B cell (primary cell): ENCODE measurements at regions not wholly inside any gene's neighbourhood (a gene's known extent, or its start where the extent isn't known, plus 50 kb on each side); places are given as distances from the start of the nearest gene placed in this dataset.

Experiments
- ATAC-seq: fragments of 200-7000 bp; cut with Tn5 transposase; one replicate; pipeline ENCODE4 v1.10.0; 2021; ENCODE audit warnings: low read depth, mild to moderate bottlenecking, moderate number of reproducible peaks, moderate library complexity
- CTCF ChIA-PET: fragments of 350-600 bp; sonication (Branson Sonifier 250); formaldehyde crosslinking; loops from one replicate; lab custom pipeline; 2021; ENCODE audit warnings: antibody characterized with exemption, inconsistent platforms; lab: Charles Lee
- POLR2A ChIA-PET: fragments of 350-600 bp; sonication (Branson Sonifier 250); formaldehyde crosslinking; loops from one replicate; lab custom pipeline; 2021; ENCODE audit warnings: antibody characterized with exemption; lab: Charles Lee
- DNase-seq: peaks from one replicate; pipeline ENCODE4 v3.0.0; 2013
- H2AFZ ChIP-seq: 2 replicates; pipeline ENCODE4 v1.6.1; 2012; ENCODE audit warnings: mild to moderate bottlenecking, low read depth, low read length; ENCODE audit not compliant: insufficient read depth, poor library complexity, severe bottlenecking
- H3K27ac ChIP-seq, 2 donors: 1 replicate in 1 of 2; 2 replicates in 1 of 2; pipeline ENCODE4 v1.5.1; 2012 to 2013; ENCODE audit warnings: low read length in 2 of 2, mild to moderate bottlenecking in 2 of 2, moderate library complexity in 1 of 2
- H3K27me3 ChIP-seq, 4 experiments: fragments of 200-600 bp in 1 of 4; sonication (generic) in 1 of 4; replicated peaks in 1 of 4; 1 replicate in 2 of 4; 2 replicates in 2 of 4; pipeline versions ENCODE4 v1.6.1 to v1.7.0; 2013 to 2016; ENCODE audit warnings: low read length in 3 of 4, mild to moderate bottlenecking in 2 of 4, mixed read lengths in 1 of 4, moderate library complexity in 1 of 4; ENCODE audit not compliant: insufficient read depth in 4 of 4, control insufficient read depth in 3 of 4; ENCODE audit errors: control extremely low read depth in 1 of 4
- H3K36me3 ChIP-seq, 2 experiments: replicated peaks in 1 of 2; 1 replicate in 1 of 2; 2 replicates in 1 of 2; pipeline versions ENCODE4 v1.6.1 to v1.7.1; 2013; ENCODE audit warnings: low read length in 1 of 2; ENCODE audit not compliant: insufficient read depth in 2 of 2, control insufficient read depth in 1 of 2; ENCODE audit errors: control extremely low read depth in 1 of 2, extremely low read depth in 1 of 2
- H3K4me1 ChIP-seq, 2 donors: fragments of 200-600 bp in 1 of 2; sonication (generic) in 1 of 2; 1 replicate in 1 of 2; 2 replicates in 1 of 2; pipeline versions ENCODE4 v1.5.1 to v1.6.1; 2013 to 2017; ENCODE audit warnings: low read length in 2 of 2; ENCODE audit not compliant: control insufficient read depth in 2 of 2, insufficient read depth in 2 of 2
- H3K4me2 ChIP-seq: replicated peaks from 2 replicates; pipeline ENCODE3; 2012; ENCODE audit warnings: mild to moderate bottlenecking, low read depth, low read length; ENCODE audit not compliant: poor library complexity, severe bottlenecking
- H3K4me3 ChIP-seq, 5 experiments: fragments of 200-600 bp in 1 of 5; sonication (generic) in 1 of 5; 1 replicate in 3 of 5; 2 replicates in 2 of 5; pipeline versions ENCODE4 v1.5.1 to v1.7.0; 2011 to 2016; ENCODE audit warnings: low read length in 4 of 5, mild to moderate bottlenecking in 4 of 5, low read depth in 2 of 5, control low read depth in 1 of 5, moderate library complexity in 1 of 5; ENCODE audit not compliant: insufficient read depth in 1 of 5; ENCODE audit errors: control extremely low read depth in 1 of 5, extremely low read depth in 1 of 5
- H3K79me2 ChIP-seq: fragments of 200-600 bp; sonication (generic); one replicate; pipeline ENCODE4 v1.6.0; 2016; ENCODE audit warnings: low read length; ENCODE audit not compliant: control insufficient read depth, insufficient read depth
- H3K9ac ChIP-seq: fragments of 200-600 bp; sonication (generic); 2 replicates; pipeline ENCODE4 v1.6.1; 2017; ENCODE audit warnings: mild to moderate bottlenecking, low read length, moderate library complexity
- H3K9me3 ChIP-seq, 3 donors: one replicate each; pipeline versions ENCODE4 v1.6.1 to v1.7.1; 2013; ENCODE audit warnings: low read length in 2 of 3; ENCODE audit not compliant: control insufficient read depth in 2 of 3, insufficient read depth in 1 of 3; ENCODE audit errors: control extremely low read depth in 1 of 3
- H4K20me1 ChIP-seq: 2 replicates; pipeline ENCODE4 v1.6.0; 2012; ENCODE audit warnings: mild to moderate bottlenecking, low read length; ENCODE audit not compliant: insufficient read depth, control insufficient read depth, poor library complexity, severe bottlenecking
- H3K27ac Mint-ChIP-seq: one replicate; pipeline ENCODE4 v1.8.0; 2021; ENCODE audit warnings: mixed read lengths
- H3K27me3 Mint-ChIP-seq: one replicate; pipeline ENCODE4 v1.8.0; 2021; ENCODE audit warnings: mixed read lengths
- H3K4me1 Mint-ChIP-seq: one replicate; pipeline ENCODE4 v1.8.0; 2021; ENCODE audit warnings: mixed read lengths
- H3K4me3 Mint-ChIP-seq: one replicate; pipeline ENCODE4 v1.8.0; 2021; ENCODE audit warnings: mixed read lengths
- H3K9me3 Mint-ChIP-seq: one replicate; pipeline ENCODE4 v1.8.0; 2022; ENCODE audit warnings: mixed read lengths; ENCODE audit not compliant: insufficient read depth
- EZH2 ChIP-seq: IDR thresholded peaks from 2 replicates; pipeline ENCODE4 v1.6.1; 2012; ENCODE audit warnings: borderline replicate concordance, low read depth, mild to moderate bottlenecking, moderate library complexity, low read length; ENCODE audit not compliant: insufficient read depth, poor library complexity, severe bottlenecking
- WGBS: methylation state at CpG from one replicate; pipeline ENCODE4 v1.1.5; 2013; ENCODE audit warnings: missing lambda C conversion rate; ENCODE audit not compliant: insufficient coverage; 5-methylcytosine and 5-hydroxymethylcytosine counted together
- intact Hi-C: fragments of 100-400 bp; cut with micrococcal nuclease; formaldehyde crosslinking; loops from one replicate; pipeline ENCODE4 v1.10.0; 2022
- TF ChIP-seq, protein P1 (sequence below): fragments of 200-600 bp; IDR thresholded peaks from one replicate; pipeline ENCODE4 v1.8.0; 2022; ENCODE audit warnings: antibody characterized with exemption, mild to moderate bottlenecking

DNA sequence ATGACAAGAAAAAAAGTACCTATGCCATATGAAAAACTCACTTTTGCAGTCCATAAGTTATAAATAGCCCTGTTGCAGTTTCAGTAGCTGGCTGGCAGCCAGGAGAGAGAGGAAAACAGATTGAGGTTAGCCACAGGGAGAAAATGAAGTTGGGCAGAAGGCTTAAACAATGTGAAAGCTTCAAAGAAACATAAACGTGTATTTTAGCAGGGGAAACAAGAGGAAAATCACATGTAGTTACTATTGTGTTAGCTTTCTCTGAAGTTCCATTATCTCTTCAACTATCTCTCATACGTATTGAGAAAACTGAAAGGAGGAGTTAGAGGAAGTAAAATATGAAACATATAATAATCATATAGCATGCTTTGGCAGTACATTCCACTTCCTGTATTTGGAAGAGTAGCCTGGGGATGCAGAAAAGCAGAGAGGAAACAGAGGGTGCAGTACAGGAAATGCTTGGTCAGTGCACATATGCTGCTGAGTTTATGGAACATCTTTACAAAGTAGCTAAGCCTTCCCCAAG, 1551.1 kb downstream of the EFNB2 start:
- Histone ChIP-seq H3K79me2 (no peaks in the 10 kb centered on the region), H3K27me3 (no peaks in the 10 kb centered on the region), H3K9me3 (no peaks in the 10 kb centered on the region), H3K9ac (peak overlapping the region; percentile 9), H3K4me2 (peak overlapping the region; percentile 25), H2AFZ (peak overlapping the region; percentile 30), H4K20me1 (no peaks in the 10 kb centered on the region), H3K36me3 (no peaks in the 10 kb centered on the region), H3K4me1 (peaks cover 0 to 3% of the 10 kb centered on the region in 2 donors), H3K27ac (no peak overlapping the region), H3K4me3 (no peak overlapping the region)
- CTCF ChIA-PET = interaction anchor here (0.6 kb wide), 1 partner anchor 28 kb away, joined by 3 read pairs; no protein-coding TSS in a partner anchor
- no peak overlapping the region for H3K27ac Mint-ChIP-seq
- H3K27me3 Mint-ChIP-seq = no peaks in the 10 kb centered on the region
- WGBS = no CpG with 5 or more reads among the region's 2 CpGs
- no peak overlapping the region for H3K4me3 Mint-ChIP-seq
- ATAC-seq (no peak), DNase-seq (peak; percentile 2)
- peaks cover 7% of the 10 kb centered on the region for H3K4me1 Mint-ChIP-seq
- H3K9me3 Mint-ChIP-seq = no peaks in the 10 kb centered on the region
- intact Hi-C loops = no loop called here
- POLR2A ChIA-PET = no interaction called here
- TF ChIP-seq, protein P1, sequence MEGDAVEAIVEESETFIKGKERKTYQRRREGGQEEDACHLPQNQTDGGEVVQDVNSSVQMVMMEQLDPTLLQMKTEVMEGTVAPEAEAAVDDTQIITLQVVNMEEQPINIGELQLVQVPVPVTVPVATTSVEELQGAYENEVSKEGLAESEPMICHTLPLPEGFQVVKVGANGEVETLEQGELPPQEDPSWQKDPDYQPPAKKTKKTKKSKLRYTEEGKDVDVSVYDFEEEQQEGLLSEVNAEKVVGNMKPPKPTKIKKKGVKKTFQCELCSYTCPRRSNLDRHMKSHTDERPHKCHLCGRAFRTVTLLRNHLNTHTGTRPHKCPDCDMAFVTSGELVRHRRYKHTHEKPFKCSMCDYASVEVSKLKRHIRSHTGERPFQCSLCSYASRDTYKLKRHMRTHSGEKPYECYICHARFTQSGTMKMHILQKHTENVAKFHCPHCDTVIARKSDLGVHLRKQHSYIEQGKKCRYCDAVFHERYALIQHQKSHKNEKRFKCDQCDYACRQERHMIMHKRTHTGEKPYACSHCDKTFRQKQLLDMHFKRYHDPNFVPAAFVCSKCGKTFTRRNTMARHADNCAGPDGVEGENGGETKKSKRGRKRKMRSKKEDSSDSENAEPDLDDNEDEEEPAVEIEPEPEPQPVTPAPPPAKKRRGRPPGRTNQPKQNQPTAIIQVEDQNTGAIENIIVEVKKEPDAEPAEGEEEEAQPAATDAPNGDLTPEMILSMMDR = no peak
- no peak for TF ChIP-seq EZH2

DNA sequence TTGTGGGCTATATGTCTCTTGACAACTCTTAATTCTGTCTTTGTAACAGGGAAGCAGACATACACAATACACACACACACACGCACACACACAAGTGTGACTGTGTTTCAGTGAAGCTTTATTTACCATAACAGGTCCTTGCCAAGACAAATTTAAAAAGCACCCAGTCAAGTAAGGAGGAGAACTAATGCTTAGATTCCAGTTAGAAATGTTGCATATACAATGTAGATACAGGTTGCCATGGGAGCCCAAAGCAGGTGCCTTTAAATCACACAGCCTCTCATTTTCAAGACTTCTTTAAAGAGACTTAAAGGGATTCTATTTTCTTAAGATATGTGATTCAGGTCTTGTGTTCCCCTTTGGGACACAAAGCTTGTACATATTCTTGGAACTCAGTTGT, 1551.9 kb downstream of the EFNB2 start:
- Histone ChIP-seq H3K9me3 (no peaks in the 10 kb centered on the region), H2AFZ (no peak overlapping the region), H3K36me3 (no peaks in the 10 kb centered on the region), H3K9ac (no peak overlapping the region), H4K20me1 (no peaks in the 10 kb centered on the region), H3K27me3 (no peaks in the 10 kb centered on the region), H3K4me2 (no peak overlapping the region), H3K4me3 (no peak overlapping the region), H3K4me1 (peaks cover 0 to 3% of the 10 kb centered on the region in 2 donors), H3K27ac (no peak overlapping the region), H3K79me2 (no peaks in the 10 kb centered on the region)
- Mint-ChIP-seq H3K27ac (no peak overlapping the region), H3K4me3 (no peak overlapping the region), H3K4me1 (peaks cover 7% of the 10 kb centered on the region), H3K27me3 (no peaks in the 10 kb centered on the region), H3K9me3 (no peaks in the 10 kb centered on the region)
- ChIA-PET POLR2A (no interaction called here), CTCF (interaction anchor here (0.6 kb wide), 1 partner anchor 29 kb away, joined by 3 read pairs; no protein-coding TSS in a partner anchor)
- intact Hi-C loops = no loop called here
- ATAC-seq = no peak
- WGBS = no CpG with 5 or more reads among the region's 1 CpG
- TF ChIP-seq EZH2 = no peak
- TF ChIP-seq, protein P1 = no peak
- no peak for DNase-seq
